Caki2 (cell line): ENCODE measurements at regions not wholly inside any gene's neighbourhood (a gene's known extent, or its start where the extent isn't known, plus 50 kb on each side); places are given as distances from the start of the nearest gene placed in this dataset.
"Not testable (repeated sequence)": the region's sequence is repeated elsewhere in the genome, so short reads cannot be mapped to it uniquely, and the experiment has no call there.

ENCODE experiments used
- DNase-seq: peaks from one replicate; pipeline ENCODE4 v3.0.0-alpha.2; 2015; ENCODE audit warnings: low read depth
- in situ Hi-C: cut with HindIII; loops from 2 replicates; pipeline ENCODE4 v1.10.0; 2016; ENCODE audit warnings: low sequenced_read_pairs, low pct_unique_long_range_greater_than_20kb, mixed read lengths

DNA sequence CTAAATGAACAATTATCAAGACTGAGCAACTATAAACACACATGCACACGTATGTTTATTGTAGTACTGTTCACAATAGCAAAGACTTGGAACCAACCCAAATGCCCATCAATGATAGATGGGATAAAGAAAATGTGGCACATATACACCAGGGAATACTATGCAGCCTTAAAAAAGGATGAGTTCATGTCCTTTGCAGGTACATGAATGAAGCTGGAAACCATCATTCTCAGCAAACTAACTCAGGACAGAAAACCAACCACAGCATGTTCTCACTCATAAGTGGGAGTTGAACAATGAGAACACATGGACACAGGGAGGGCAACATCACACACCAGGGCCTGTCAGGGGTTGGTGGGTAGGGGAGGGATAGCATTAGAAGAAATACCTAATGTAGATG is 445.4 kb downstream of the BCAT1 start:
- DNase-seq, in situ Hi-C loops: not testable (repeated sequence)

DNA sequence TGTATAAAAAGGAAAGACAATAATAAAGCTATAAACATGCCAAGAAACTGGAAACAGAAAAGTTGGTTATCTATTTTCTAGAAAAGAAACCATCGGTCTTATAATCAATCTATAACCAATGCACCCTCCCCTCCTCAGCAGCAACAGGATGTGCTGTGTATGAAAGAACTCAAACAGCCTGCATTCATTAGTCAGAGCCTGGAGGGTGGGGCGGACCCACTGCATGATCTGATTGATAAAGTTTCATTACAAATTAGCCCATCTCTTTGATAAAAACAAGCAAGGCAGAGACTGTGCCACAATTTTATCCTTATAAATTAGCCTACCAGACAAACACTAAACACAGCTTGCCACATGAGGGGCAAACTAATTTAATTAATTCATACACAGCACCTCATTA is 448.1 kb downstream of the BCAT1 start:
- in situ Hi-C loops, result no loop called here
- no peak for DNase-seq

DNA sequence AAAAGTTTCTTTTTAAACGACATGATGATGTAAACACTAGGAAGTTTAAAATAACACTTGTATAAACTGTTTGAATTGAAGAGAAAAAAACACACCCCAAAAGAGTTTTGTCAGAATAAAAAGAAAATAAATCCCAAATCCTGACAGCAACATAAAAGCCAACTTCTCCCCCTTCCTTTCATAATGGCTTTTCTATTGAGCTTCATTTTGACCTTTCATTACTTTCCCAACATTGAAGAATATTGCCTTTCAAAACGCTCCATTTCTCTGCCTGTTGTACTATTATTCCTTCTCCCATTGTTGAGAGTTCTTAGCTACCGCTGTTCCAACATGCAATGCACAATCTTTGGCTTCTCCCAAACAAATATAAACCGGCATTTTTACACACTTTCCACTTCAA is 448.5 kb downstream of the BCAT1 start:
- in situ Hi-C loops, result no loop called here
- DNase-seq, result no peak

GRCh38 chr12:24499151-24500146 is 449.5 kb downstream of the BCAT1 start:
- peak; percentile 12 for DNase-seq
- in situ Hi-C loops, result no loop called here

DNA sequence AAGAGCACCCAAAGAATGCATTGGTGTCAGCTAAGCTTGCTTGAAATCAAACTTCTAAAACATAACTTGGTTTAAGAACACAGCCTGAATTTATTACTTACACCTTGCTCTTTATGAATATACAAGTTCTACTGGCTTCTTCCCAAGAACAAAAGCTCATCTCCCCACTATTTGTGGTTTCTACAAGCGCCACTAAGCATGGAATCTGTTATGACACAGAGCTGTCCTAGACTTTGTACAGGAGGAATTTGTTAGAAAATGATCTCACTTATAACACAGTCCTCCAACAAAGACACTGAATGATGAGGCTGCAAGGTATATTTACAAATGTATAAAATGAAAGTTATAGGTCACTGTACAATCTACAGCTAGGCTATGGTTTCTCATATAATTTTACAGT is 452.1 kb downstream of the BCAT1 start:
- in situ Hi-C loops, result no loop called here
- DNase-seq, result peak; percentile 43

DNA sequence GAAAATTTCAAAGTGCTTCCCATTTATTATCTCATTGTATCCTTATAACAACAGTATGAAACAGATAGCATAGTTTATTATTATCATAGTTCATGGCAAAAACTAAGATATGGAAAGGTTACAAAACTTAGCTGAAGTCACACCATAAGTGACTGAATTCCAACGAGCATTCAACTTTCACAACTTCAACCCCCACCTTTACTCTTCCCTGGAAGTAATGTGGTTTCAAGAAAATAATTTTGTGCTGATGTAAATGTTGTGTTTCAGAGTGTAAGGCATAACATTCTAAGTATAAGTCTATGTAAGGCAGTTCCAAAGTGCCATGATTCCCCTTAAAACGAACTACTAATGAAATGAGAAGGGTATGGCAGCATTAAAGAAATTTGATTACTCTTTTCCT is 454.5 kb downstream of the BCAT1 start:
- in situ Hi-C loops, result no loop called here

GRCh38 chr12:24491968-24492367 is 456.9 kb downstream of the BCAT1 start:
- in situ Hi-C loops, result no loop called here
- no peak for DNase-seq

More for the DNA sequence above, 454.5 kb downstream of the BCAT1 start:
- no peak for DNase-seq

GRCh38 chr12:24489939-24490338 is 459.0 kb downstream of the BCAT1 start:
- in situ Hi-C loops, result no loop called here
- no peak for DNase-seq

GRCh38 chr12:24488906-24489619 is 459.8 kb downstream of the BCAT1 start:
- no peak for DNase-seq

GRCh38 chr12:24488091-24488596 is 460.8 kb downstream of the BCAT1 start:
- DNase-seq, result peak; percentile 73
- in situ Hi-C loops, result no loop called here

More at GRCh38 chr12:24488906-24489619, 459.8 kb downstream of the BCAT1 start:
- in situ Hi-C loops, result no loop called here

- no peak for DNase-seq
- in situ Hi-C loops, result no loop called here
Observed at GRCh38 chr12:24487606-24488005, 461.3 kb downstream of the BCAT1 start.

DNA sequence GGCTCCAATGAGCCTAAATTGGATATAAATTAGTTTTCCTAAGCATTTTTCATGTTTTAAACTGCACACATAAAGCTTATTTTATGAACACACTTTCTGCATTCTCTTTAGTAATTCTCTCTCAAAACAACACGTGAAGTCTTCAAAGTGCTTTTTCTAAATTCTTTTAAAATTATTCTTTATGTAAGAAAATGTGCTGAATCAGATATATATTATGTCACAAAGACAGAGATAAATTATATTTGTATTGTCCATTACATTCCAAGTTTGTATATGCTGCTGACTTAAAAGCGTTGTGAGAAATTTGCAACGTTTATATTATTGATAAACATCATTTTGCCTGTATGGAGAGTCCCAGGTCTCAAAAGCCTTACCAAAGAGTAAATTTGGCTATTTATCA is 465.2 kb downstream of the BCAT1 start:
- in situ Hi-C loops, result no loop called here
- no peak for DNase-seq

DNA sequence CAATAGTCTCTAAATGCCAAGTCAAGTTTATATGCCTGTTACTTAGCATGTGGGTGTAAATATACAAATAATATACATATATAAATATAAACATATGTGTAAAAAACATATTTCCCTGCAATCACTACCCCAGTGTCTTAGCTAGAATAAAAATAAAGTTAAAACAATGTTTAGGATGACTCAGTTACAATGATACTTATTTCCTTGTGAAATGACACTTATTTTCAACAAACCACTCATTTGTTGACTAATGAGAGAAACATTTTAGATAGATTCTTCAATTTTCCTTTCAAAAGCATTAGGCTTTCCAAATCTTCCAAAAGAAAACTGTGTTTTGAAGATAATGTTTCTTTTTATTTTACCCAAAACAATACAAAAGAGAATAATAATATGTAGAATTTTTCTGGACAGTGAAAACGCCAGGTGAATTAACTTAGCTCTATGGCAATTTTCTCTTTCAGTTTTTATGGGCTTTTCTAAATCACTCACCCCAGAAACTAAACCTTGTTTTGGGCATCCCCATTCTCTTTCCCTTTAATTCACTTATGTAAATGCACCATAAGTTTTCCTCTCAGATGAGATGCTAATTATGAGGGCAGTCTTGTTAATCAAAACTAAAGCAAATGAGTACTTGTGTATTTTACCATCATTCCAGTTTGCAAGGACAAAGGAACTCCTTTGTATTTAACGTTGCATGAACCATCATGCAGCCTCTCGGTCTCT is 465.9 kb downstream of the BCAT1 start:
- no peak for DNase-seq

DNA sequence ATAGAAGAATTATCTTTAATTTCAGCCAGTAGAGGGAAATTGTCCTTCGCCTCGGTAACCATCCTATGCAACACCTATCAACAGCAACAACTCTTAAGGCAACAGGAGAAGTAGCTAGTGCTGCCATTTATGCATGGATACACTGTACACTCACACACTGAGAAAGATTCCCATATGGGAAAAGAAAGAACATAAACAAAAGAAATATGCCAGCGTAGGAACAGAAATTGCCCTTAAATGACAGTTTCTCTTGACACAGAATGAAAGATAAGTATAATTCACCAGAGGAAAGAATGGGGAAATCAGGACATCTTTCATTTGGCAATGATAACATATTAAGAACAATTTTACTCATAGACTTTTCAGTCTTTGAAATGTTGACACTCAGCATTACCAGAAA is 466.9 kb downstream of the BCAT1 start:
- in situ Hi-C loops, result no loop called here
- DNase-seq, result no peak

More for the DNA sequence above, 465.9 kb downstream of the BCAT1 start:
- in situ Hi-C loops, result no loop called here

DNA sequence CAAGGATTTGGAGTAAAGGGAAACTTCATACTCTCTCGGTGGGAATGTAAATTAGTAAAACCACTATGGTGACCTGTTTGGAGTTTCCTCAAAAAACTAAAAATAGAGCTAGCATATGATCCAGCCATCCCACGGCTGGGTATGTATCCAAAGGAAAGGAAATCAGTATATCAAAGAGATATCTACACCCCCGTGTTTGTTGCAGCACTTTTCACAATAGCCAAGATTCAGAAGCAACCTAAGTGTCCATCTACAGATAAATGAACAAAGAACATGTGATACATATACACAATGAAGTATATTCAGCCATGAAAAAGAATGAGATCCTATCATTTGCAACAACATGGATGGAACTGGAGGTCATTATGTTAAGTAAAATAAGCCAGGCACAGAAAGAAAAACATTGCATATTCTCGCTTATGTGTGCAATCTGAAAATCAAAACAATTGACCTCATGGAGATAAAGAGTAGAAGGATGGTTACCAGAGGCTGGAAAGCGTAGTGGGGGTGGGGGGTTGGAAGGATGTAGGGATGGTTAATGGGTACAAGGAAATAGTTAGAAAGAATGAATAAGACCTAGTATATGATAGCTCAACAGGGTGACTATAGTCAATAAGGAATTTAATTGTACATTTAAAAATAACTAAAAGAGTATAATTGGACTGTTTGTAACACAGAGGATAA is 468.0 kb downstream of the BCAT1 start:
- in situ Hi-C loops, result no loop called here
- DNase-seq, result peak; percentile 26

DNA sequence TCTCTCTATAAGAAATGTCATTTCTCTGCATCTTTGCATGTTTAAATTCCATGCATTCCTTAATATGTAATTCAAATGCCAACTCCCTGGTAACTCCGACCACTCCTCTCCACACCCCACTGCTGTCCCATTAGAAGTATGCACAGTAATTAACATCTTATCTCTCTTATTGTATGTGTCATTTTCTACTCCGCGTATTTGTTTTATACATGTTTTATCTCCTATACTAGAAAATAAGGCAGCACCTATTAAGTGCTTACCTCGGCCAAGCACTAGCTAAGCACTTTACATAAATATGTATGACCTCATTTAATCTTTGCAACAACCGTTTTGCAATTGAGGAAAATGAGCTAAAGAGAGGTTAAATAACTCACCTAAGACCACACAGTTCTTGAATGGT is 469.8 kb downstream of the BCAT1 start:
- peak; percentile 8 for DNase-seq
- in situ Hi-C loops, result no loop called here

DNA sequence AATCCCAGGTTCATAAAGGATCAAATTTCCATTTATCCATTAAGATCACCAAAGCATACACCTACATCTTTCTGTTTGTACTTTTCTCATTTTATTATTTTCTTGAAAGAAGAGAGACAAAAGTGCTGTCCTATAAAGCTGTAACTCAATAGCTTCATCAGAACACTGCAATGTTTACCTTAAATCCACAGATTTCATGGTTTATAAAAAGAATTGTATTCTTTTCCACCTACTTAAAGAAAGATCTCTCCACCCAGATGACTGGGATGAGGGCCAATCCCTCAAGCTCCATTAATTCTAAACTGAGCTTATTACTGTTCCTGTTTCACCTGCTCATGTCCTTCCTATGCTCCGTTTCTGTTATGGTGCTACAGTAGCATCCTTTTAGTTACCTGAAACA is 470.6 kb downstream of the BCAT1 start:
- in situ Hi-C loops, result no loop called here
- DNase-seq, result no peak

- in situ Hi-C loops, result no loop called here
Observed at GRCh38 chr12:24476310-24476709, 472.6 kb downstream of the BCAT1 start.

More at GRCh38 chr12:24476310-24476709, 472.6 kb downstream of the BCAT1 start:
- DNase-seq, result no peak
